ENCODE measurements at regions not wholly inside any gene's neighbourhood (a gene's known extent, or its start where the extent isn't known, plus 50 kb on each side); places are given as distances from the start of the nearest gene placed in this dataset.

DNA sequence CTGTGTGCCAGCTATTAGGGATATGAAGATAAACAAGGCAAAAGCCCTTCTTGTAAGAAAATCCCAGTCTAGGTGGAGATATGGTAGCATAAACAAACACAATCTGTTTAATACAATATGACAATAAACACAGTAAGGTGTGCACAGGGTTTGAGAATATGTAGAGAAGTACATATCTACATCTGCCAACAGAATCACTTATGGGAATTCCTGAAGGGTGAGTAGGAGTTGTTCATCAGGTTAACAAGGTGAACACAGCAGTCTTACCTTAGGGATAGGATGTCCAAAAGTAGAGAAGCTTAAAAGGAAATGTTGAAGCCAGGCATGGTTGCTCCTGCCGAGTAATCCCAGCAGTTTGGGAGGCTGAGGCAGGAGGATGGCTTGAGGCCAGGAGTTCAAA, 57.7 kb upstream of the LRRC7 start:
- no peak overlapping the region for H3K27ac ChIP-seq (ENCODE audit: low read depth, low read length)
- ChIA-PET CTCF (no interaction called here), POLR2A (no interaction called here)
- H3K9me3 ChIP-seq (ENCODE audit: control insufficient read depth, insufficient read depth, low read length), result no peaks in the 10 kb centered on the region
- TF ChIP-seq, protein P1, sequence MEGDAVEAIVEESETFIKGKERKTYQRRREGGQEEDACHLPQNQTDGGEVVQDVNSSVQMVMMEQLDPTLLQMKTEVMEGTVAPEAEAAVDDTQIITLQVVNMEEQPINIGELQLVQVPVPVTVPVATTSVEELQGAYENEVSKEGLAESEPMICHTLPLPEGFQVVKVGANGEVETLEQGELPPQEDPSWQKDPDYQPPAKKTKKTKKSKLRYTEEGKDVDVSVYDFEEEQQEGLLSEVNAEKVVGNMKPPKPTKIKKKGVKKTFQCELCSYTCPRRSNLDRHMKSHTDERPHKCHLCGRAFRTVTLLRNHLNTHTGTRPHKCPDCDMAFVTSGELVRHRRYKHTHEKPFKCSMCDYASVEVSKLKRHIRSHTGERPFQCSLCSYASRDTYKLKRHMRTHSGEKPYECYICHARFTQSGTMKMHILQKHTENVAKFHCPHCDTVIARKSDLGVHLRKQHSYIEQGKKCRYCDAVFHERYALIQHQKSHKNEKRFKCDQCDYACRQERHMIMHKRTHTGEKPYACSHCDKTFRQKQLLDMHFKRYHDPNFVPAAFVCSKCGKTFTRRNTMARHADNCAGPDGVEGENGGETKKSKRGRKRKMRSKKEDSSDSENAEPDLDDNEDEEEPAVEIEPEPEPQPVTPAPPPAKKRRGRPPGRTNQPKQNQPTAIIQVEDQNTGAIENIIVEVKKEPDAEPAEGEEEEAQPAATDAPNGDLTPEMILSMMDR (IDR thresholded peaks at IDR 0.05; ENCODE audit: low read depth, low read length), result no peak
- no peak for DNase-seq (ENCODE audit: low read depth, low spot score)
- no peak overlapping the region for H3K4me3 ChIP-seq (ENCODE audit: low read depth, low read length)
- H3K27me3 ChIP-seq (ENCODE audit: control insufficient read depth, insufficient read depth, low read length), result no peaks in the 10 kb centered on the region

DNA sequence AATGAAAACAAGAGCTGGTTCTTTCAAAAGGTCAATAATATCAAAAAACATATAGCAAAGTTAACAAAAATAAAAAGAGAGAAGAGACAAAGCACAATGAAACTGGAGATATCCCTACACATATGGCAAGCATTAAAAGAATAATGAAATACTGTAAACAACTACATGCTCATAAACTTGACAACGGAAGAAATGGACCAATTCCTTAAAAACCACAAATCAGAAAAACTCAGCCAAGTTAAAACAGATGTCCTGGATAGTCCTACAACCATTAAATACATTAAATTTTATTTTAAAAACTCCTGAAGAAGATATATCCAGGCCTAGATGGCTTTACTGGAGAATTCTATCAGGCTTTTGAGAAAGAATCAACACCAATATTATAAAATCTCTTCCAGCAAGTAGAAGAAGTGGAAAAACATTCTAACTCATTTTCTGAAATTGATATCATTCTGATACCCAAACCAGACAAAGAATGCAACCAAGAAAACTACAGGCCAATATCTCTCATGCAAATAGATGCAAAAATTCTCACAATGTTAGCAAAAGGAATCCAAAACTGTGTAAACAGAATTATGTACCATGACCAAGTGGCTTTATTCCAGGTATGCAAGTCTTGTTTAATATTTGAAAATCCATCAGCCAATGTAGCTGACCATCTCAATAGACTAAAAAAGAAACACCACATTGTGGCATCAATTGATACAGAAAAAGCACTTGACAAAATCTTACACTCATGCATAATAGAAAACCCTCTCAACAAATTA, 56.1 kb upstream of the LRRC7 start:
- no peak for DNase-seq (ENCODE audit: low read depth, low spot score)
- H3K9me3 ChIP-seq (ENCODE audit: control insufficient read depth, insufficient read depth, low read length), result no peaks in the 10 kb centered on the region
- POLR2A ChIA-PET, result no interaction called here
- H3K27ac ChIP-seq (ENCODE audit: low read depth, low read length), result no peak overlapping the region
- CTCF ChIA-PET, result no interaction called here
- TF ChIP-seq, protein P1 (IDR thresholded peaks at IDR 0.05; ENCODE audit: low read depth, low read length), result no peak
- H3K27me3 ChIP-seq (ENCODE audit: control insufficient read depth, insufficient read depth, low read length), result no peaks in the 10 kb centered on the region
- no peak overlapping the region for H3K4me3 ChIP-seq (ENCODE audit: low read depth, low read length)

DNA sequence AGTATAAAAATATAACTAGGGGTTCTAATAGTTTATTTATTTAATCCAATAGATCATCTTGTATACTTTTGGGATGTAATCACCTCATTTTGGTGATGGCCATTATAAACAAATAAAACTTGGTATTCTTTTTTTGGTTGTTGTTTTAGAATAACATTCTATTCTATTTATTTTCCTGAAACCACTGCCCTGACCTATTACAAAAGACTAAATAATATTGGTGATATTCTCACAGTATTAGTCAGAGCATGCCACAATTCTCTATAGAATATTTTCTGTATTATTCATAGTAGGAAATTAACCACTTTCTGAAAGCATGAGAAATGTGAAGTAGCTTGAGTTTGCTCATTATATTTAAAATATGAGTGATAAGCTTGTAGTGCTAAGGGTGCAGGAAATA, 54.1 kb upstream of the LRRC7 start:
- Histone ChIP-seq H3K9me3 (ENCODE audit: control insufficient read depth, insufficient read depth, low read length) (no peaks in the 10 kb centered on the region), H3K4me3 (ENCODE audit: low read depth, low read length) (no peak overlapping the region), H3K27ac (ENCODE audit: low read depth, low read length) (no peak overlapping the region), H3K27me3 (ENCODE audit: control insufficient read depth, insufficient read depth, low read length) (no peaks in the 10 kb centered on the region)
- TF ChIP-seq, protein P1 (IDR thresholded peaks at IDR 0.05; ENCODE audit: low read depth, low read length), result no peak
- DNase-seq (ENCODE audit: low read depth, low spot score), result no peak
- CTCF ChIA-PET, result no interaction called here
- POLR2A ChIA-PET, result no interaction called here
